ENCODE measurements at regions not wholly inside any gene's neighbourhood (a gene's known extent, or its start where the extent isn't known, plus 50 kb on each side); places are given as distances from the start of the nearest gene placed in this dataset.

DNA sequence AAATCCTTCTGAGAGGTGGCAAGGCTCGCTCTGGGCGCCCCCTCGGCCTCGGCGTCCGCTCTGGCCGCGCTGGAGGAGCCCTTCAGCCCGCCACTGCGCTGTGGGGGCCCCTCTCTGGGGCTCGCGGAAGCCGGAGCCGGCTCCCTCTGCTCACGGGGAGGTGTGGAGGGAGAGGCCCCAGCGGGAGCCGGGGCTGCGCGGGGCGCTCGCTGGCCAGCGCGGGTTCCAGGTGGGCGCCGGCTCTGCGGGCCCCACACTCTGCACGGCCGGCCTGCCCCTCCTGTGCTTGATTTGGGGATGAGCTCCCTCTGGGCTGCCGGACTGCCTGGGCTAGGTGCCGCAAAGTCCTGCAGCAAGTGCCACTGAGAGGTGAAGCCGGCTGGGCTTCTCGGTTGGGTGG lies 1260.7 kb upstream of the PRMT6 start:
- Mint-ChIP-seq H3K27ac (no peak overlapping the region), H3K9me3 (ENCODE audit: low read depth) (no peaks in the 10 kb centered on the region), H3K4me3 (ENCODE audit: low read depth) (no peak overlapping the region), H3K27me3 (no peaks in the 10 kb centered on the region), H3K4me1 (ENCODE audit: low read depth) (no peaks in the 10 kb centered on the region), H3K36me3 (ENCODE audit: insufficient read depth) (no peaks in the 10 kb centered on the region)
- TF ChIP-seq, protein P1, sequence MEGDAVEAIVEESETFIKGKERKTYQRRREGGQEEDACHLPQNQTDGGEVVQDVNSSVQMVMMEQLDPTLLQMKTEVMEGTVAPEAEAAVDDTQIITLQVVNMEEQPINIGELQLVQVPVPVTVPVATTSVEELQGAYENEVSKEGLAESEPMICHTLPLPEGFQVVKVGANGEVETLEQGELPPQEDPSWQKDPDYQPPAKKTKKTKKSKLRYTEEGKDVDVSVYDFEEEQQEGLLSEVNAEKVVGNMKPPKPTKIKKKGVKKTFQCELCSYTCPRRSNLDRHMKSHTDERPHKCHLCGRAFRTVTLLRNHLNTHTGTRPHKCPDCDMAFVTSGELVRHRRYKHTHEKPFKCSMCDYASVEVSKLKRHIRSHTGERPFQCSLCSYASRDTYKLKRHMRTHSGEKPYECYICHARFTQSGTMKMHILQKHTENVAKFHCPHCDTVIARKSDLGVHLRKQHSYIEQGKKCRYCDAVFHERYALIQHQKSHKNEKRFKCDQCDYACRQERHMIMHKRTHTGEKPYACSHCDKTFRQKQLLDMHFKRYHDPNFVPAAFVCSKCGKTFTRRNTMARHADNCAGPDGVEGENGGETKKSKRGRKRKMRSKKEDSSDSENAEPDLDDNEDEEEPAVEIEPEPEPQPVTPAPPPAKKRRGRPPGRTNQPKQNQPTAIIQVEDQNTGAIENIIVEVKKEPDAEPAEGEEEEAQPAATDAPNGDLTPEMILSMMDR (IDR thresholded peaks at IDR 0.05; ENCODE audit: unreplicated experiment) = no peak
- DNase-seq (ENCODE audit: low spot score, unreplicated experiment) = no peak

DNA sequence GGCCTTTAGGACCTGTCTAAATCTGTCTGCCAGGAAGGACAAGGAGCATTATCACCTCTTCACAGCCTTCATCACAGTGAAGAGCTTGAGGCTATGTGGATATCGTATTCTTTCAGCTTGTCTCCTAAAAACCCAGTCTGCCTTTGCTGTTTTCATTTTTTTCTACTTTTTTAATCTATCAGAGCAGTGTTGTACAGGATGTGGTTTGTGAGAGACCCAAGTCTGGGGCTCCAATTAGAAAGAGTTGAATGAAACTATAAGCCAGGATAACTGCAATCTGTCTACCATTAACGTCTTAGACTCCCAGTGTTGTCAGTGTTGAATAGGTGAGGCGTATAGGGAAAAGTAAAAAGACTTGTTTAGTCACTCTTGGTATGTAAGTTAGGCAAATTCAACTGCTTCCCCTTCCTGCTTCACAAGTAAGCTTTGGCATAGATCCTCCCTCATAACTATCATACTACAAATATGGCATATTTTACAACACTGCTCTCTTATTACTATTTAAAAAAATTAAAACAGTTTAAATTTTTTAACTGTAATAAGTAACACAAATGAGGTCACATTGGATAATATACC lies 1225.8 kb upstream of the PRMT6 start:
- no peak overlapping the region for H3K4me3 Mint-ChIP-seq (ENCODE audit: low read depth)

DNA sequence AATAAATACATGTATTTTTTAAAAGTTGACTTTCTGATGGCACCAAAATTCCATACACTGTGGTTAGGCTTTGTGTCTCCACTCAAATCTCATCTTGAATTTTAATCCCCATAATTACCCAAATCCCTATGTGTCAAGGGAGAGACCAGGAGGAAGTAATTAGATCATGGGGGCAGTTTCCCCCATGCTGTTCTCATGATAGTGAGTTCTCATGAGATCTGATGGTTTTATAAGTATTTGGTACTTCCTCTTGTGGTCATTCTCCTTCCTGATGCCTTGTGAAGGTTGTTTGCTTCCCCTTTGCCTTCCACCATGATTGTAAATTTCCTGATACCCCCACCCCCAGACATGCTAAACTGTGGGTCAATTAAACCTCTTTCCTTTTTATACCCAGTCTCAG lies 1218.4 kb upstream of the PRMT6 start:
- no peaks in the 10 kb centered on the region for H3K36me3 Mint-ChIP-seq (ENCODE audit: insufficient read depth)
- TF ChIP-seq, protein P1 (IDR thresholded peaks at IDR 0.05; ENCODE audit: unreplicated experiment) = no peak
- H3K4me3 Mint-ChIP-seq (ENCODE audit: low read depth) = no peak overlapping the region
- no peaks in the 10 kb centered on the region for H3K27me3 Mint-ChIP-seq
- no peak overlapping the region for H3K27ac Mint-ChIP-seq
- no peaks in the 10 kb centered on the region for H3K4me1 Mint-ChIP-seq (ENCODE audit: low read depth)
- no peak for DNase-seq (ENCODE audit: low spot score, unreplicated experiment)
- H3K9me3 Mint-ChIP-seq (ENCODE audit: low read depth) = no peaks in the 10 kb centered on the region

More for the DNA sequence above, 1225.8 kb upstream of the PRMT6 start:
- H3K9me3 Mint-ChIP-seq (ENCODE audit: low read depth) = no peaks in the 10 kb centered on the region
- no peaks in the 10 kb centered on the region for H3K27me3 Mint-ChIP-seq
- no peaks in the 10 kb centered on the region for H3K36me3 Mint-ChIP-seq (ENCODE audit: insufficient read depth)
- TF ChIP-seq, protein P1 (IDR thresholded peaks at IDR 0.05; ENCODE audit: unreplicated experiment) = no peak
- H3K27ac Mint-ChIP-seq = no peak overlapping the region
- no peak for DNase-seq (ENCODE audit: low spot score, unreplicated experiment)
- peaks cover 3% of the 10 kb centered on the region for H3K4me1 Mint-ChIP-seq (ENCODE audit: low read depth)

DNA sequence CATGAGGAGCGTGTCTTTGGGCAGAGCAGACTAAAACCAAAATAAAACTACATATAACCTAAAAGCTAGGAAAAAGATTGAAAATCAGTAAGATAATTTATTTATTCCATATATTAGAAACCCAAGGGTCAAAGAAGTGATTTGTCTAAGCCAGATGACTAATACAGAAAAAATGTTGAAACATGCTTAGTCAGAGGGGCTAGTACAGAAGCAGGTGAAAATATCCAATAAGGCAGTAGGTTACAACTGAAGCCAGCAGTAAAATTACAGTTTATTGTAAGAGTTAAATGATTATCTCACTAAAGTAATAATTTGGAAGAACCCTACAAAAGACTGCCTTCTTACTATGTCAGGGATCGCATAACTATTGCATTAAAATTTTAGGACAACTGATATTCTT lies 1190.9 kb upstream of the PRMT6 start:
- H3K27me3 Mint-ChIP-seq = no peaks in the 10 kb centered on the region
- no peak overlapping the region for H3K27ac Mint-ChIP-seq
- H3K9me3 Mint-ChIP-seq (ENCODE audit: low read depth) = peaks cover 12% of the 10 kb centered on the region
- H3K4me1 Mint-ChIP-seq (ENCODE audit: low read depth) = no peaks in the 10 kb centered on the region
- TF ChIP-seq, protein P1 (IDR thresholded peaks at IDR 0.05; ENCODE audit: unreplicated experiment) = no peak
- H3K36me3 Mint-ChIP-seq (ENCODE audit: insufficient read depth) = no peaks in the 10 kb centered on the region
- DNase-seq (ENCODE audit: low spot score, unreplicated experiment) = no peak
- no peak overlapping the region for H3K4me3 Mint-ChIP-seq (ENCODE audit: low read depth)

DNA sequence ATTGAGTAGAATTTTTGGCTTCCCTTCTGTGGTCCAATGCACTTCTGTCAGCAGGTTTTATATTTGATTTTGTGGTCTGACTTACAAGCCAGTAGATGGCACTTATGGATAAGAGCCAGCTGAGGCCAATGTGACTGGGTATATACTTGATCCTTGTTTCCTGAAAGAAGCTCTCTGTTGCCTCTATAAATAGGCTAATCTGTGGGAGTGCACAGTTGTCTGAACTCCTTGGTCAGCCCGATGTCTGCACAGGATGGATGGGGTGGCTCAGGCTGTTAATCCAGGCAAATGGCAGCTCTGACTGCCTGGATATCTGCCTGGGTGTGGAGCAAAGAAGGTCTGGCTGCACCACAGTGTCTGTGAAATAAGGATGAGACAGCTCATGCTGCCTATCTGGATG lies 1183.7 kb upstream of the PRMT6 start:
- H3K36me3 Mint-ChIP-seq (ENCODE audit: insufficient read depth) = no peaks in the 10 kb centered on the region
- TF ChIP-seq, protein P1 (IDR thresholded peaks at IDR 0.05; ENCODE audit: unreplicated experiment) = no peak
- peaks cover 7% of the 10 kb centered on the region for H3K9me3 Mint-ChIP-seq (ENCODE audit: low read depth)
- H3K27ac Mint-ChIP-seq = no peak overlapping the region
- no peaks in the 10 kb centered on the region for H3K27me3 Mint-ChIP-seq
- no peak for DNase-seq (ENCODE audit: low spot score, unreplicated experiment)
- no peak overlapping the region for H3K4me3 Mint-ChIP-seq (ENCODE audit: low read depth)
- H3K4me1 Mint-ChIP-seq (ENCODE audit: low read depth) = no peaks in the 10 kb centered on the region

Measured in progenitor cell of endocrine pancreas (in vitro differentiated cells).